ENCODE measurements at regions not wholly inside any gene's neighbourhood (a gene's known extent, or its start where the extent isn't known, plus 50 kb on each side); places are given as distances from the start of the nearest gene placed in this dataset.

DNA sequence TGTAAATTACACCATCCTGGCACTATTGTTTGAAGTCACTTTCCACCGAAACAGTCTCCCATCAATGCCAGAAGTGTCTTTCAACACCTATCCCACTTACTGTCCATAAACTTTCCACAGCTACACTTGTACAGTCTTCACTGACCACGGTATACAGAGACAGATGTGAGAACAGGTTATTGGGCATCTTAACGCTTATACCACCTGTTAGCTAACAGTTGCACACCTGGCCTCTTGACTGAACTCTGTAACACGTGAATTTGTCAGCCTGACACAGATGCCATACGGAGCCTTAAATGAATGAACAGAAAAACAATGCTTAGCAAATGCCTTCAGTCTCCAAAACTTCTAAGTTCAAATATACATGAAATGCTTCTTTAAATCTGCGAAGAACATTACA, 440.5 kb downstream of the SHQ1 start:
- TF ChIP-seq, protein P1, sequence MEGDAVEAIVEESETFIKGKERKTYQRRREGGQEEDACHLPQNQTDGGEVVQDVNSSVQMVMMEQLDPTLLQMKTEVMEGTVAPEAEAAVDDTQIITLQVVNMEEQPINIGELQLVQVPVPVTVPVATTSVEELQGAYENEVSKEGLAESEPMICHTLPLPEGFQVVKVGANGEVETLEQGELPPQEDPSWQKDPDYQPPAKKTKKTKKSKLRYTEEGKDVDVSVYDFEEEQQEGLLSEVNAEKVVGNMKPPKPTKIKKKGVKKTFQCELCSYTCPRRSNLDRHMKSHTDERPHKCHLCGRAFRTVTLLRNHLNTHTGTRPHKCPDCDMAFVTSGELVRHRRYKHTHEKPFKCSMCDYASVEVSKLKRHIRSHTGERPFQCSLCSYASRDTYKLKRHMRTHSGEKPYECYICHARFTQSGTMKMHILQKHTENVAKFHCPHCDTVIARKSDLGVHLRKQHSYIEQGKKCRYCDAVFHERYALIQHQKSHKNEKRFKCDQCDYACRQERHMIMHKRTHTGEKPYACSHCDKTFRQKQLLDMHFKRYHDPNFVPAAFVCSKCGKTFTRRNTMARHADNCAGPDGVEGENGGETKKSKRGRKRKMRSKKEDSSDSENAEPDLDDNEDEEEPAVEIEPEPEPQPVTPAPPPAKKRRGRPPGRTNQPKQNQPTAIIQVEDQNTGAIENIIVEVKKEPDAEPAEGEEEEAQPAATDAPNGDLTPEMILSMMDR (IDR thresholded peaks at IDR 0.05), result no peak
- TF ChIP-seq EZH2 (IDR thresholded peaks at IDR 0.05) (no peak), EZH2phosphoT487 (IDR thresholded peaks at IDR 0.05) (no peak)
